PC-9 (cell line): ENCODE measurements at regions not wholly inside any gene's neighbourhood (a gene's known extent, or its start where the extent isn't known, plus 50 kb on each side); places are given as distances from the start of the nearest gene placed in this dataset.

ENCODE experiments used
- EZH2 ChIP-seq: fragments of 200-600 bp; sonication (generic); IDR thresholded peaks from 2 replicates; pipeline ENCODE4 v1.8.0; 2017; ENCODE audit warnings: antibody characterized with exemption, low read depth
- TF ChIP-seq, protein P1 (sequence below): fragments of 200-600 bp; sonication (generic); conservative IDR thresholded peaks from 2 replicates; pipeline ENCODE4 v1.6.1; 2017; ENCODE audit warnings: mixed run types, antibody characterized with exemption, mild to moderate bottlenecking, moderate library complexity

DNA sequence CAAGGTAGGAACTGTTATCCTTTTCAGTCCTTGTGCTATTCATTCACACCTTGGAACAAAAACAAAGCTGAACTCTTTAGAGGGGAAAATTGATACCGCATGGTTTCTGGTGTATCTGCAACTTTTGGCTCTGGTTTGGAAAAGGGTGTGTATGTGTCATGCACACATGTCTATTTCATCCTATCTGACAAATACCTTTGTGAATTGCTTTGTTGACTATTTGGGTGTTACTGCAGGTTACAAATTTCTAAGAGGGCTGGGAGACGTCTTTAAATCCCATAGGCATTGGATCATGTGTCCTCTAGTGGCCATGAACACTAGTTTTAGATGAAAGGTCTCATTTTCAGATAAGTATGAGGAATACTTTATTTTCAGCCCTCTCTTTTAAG is 59.9 kb upstream of the IFNG-AS1 start:
- TF ChIP-seq, protein P1, sequence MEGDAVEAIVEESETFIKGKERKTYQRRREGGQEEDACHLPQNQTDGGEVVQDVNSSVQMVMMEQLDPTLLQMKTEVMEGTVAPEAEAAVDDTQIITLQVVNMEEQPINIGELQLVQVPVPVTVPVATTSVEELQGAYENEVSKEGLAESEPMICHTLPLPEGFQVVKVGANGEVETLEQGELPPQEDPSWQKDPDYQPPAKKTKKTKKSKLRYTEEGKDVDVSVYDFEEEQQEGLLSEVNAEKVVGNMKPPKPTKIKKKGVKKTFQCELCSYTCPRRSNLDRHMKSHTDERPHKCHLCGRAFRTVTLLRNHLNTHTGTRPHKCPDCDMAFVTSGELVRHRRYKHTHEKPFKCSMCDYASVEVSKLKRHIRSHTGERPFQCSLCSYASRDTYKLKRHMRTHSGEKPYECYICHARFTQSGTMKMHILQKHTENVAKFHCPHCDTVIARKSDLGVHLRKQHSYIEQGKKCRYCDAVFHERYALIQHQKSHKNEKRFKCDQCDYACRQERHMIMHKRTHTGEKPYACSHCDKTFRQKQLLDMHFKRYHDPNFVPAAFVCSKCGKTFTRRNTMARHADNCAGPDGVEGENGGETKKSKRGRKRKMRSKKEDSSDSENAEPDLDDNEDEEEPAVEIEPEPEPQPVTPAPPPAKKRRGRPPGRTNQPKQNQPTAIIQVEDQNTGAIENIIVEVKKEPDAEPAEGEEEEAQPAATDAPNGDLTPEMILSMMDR = no peak
- TF ChIP-seq EZH2 = no peak
